CD4-positive, alpha-beta T cell treated with Interleukin-1 beta for 1 hour (primary cell): ENCODE measurements at regions not wholly inside any gene's neighbourhood (a gene's known extent, or its start where the extent isn't known, plus 50 kb on each side); places are given as distances from the start of the nearest gene placed in this dataset.

ENCODE experiments used
- DNase-seq, 2 donors: peaks; one replicate each; pipeline ENCODE4 v3.0.0-alpha.2; 2020 to 2022

- DNase-seq: no peak
Observed at GRCh38 chrX:5526191-5526590, 702.5 kb downstream of the NLGN4X start.

- no peak for DNase-seq
Observed at GRCh38 chrX:5490786-5491563, 737.7 kb downstream of the NLGN4X start.

GRCh38 chrX:5474282-5474681, 754.4 kb downstream of the NLGN4X start:
- no peak for DNase-seq

DNA sequence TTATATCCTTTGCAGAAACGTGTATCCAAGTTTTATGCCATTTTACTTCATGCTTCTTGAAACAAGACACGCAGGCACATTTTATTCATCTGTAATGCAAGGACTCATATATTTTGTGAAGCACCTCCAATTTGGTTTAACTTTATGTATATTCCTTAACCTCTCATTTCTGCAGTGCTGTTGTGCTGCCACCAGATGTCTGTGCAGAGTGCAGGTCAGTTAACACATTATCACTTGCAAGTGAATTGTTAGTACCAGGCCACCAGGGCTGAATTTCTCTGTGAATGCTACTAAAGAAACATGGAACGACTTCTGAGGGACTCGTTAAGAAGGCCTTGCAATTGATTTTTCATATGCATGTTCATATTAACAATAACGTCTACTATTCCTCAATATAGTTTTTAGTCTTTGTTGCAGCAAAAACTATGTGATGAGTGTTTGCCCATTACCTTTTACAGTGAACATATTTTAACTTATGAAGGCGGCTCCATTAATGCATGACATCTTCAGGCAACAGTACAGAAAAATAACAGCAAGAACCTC, 770.3 kb downstream of the NLGN4X start:
- DNase-seq: no peak

- no peak for DNase-seq
Observed at GRCh38 chrX:5449323-5449722, 779.3 kb downstream of the NLGN4X start.

- DNase-seq: no peak
Observed at GRCh38 chrX:5431823-5432222, 796.8 kb downstream of the NLGN4X start.

GRCh38 chrX:5425119-5425518, 803.5 kb downstream of the NLGN4X start:
- no peak for DNase-seq

DNA sequence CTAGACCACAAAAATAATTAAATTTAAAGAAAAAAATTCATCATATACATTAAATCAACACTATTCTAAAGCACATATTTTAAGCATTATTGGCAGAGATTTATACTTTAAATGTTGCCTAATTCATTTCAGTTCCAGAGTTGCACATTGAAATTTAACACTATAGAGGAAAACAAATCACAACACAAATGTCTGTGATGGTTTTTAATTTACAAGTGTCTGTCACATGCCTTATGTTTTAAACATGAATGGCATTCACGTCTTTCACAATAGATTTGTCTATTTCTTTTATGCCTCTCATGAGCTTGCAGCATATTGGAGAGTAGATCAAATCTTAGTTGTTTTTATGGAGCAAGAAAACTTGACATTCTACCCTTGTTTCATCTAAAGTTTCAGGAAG, 811.3 kb downstream of the NLGN4X start:
- no peak for DNase-seq

GRCh38 chrX:5415738-5416137, 812.9 kb downstream of the NLGN4X start:
- no peak for DNase-seq

- DNase-seq: no peak
Observed at GRCh38 chrX:5409106-5409505, 819.6 kb downstream of the NLGN4X start.

GRCh38 chrX:5402461-5402860, 826.2 kb downstream of the NLGN4X start:
- no peak for DNase-seq

DNA sequence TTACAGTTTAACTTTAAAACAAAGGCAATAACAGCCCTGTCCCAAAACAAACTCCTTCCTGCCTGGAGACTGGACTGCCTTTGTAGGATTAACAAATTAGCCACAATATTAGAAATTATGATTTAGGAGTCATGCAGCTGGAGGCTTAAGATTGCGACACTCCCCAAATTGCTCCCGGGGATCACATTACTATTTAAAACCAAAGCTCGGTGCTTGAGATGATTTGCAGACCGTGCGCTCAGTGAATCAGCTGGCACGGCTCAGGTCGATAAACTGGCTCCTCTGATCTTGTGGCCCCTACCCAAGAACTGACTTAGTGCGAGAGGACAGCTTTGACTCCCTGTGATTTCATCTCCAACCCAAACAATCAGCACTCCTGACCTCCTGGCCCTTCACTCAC, 829.3 kb downstream of the NLGN4X start:
- no peak for DNase-seq

DNA sequence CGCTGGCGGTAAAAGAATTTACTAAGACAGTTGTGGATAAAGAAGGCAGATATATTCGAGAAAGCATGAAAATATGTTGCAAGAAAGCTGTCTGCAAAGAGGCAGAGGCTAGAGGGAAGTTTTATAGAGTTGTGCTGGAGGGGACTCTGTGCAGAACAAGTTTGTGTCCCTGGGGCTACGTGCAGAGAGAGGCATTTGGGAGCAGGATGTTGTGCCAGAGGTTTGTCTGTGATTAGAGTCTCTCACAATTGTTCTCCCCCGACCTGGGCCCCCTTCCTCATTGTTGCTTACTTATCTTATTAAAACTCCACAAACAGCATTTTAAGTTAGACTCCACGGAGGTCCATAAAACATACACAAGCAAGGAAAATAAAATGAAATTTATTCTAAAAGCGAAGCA, 831.3 kb downstream of the NLGN4X start:
- no peak for DNase-seq

DNA sequence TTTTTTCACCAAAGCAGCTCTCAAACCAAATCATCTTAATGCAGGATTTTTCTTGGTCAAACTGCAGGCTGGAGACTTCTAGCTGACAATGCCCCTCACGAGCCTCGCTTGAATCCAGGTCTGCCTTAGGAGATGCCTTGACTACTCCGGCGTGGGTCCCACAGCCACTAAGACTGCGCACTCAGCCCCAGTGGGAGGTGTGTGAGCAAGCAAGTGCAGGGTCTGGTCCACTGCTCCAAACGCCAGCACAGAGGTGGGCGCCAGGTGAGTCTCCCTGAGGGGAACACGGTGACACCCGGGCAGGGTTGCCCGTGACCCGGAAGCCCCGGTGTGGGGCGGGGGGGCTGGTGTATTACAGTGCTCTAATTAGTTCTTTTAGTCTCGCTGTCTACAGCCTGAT, 838.3 kb downstream of the NLGN4X start:
- DNase-seq: no peak

DNA sequence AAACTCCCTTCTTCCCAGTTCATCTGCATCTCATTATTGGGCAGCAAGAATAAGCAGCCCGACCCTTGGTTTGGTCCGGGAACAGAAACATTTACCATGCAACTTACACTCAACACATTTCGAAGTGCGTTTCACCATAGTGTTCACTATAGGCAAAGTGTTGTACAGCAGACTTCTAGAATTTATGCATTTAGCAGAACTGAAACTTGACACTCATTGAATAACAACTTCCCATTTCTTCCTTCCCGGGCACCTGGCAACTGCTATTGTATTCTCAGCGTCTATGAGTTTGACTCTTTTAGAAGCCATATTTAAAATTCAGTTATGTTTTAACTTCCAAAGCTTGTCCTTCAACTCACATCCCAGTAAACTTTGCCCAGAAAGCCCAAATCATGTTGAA, 840.6 kb downstream of the NLGN4X start:
- no peak for DNase-seq

DNA sequence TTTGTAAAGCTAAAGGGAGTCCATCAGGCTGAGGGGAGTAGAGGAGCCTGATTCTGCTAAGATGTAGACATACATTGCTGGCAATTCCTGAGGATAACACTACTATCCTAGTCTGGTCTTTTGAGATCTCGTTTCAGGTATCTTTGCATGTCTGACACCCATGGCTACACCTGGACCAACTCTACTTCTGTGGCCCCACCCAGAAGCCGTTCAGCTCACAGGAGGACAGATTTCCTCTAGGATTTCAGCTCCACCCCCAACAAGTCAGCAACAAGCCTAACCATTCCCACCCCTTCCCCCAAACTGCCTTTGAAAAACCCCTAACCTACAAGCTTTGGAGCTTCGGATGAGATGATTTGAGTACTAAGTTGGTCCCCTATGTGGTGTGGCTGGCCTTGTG, 848.2 kb downstream of the NLGN4X start:
- no peak for DNase-seq

GRCh38 chrX:5341902-5342301, 886.8 kb downstream of the NLGN4X start:
- no peak for DNase-seq

- DNase-seq: no peak
Observed at GRCh38 chrX:5337160-5337559, 891.5 kb downstream of the NLGN4X start.

DNA sequence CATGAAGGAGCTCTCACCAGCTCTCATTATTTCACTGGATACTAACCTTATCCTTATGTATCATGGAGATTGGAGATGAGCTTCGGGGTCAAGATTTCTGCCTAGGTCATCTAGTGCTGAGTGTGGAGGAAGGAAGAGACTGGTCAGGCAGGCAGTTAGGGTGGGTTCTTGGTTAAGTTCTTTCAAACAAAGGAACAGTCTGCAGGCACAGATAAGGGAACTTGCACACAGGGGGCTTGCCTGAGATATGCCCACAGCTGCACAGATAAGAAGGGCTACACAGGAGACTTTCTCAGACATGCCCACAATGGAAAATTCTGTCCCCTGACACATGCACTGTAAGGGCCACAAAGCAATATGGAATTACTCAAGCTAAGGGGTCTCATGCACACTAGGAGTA, 904.1 kb downstream of the NLGN4X start:
- DNase-seq: no peak

DNA sequence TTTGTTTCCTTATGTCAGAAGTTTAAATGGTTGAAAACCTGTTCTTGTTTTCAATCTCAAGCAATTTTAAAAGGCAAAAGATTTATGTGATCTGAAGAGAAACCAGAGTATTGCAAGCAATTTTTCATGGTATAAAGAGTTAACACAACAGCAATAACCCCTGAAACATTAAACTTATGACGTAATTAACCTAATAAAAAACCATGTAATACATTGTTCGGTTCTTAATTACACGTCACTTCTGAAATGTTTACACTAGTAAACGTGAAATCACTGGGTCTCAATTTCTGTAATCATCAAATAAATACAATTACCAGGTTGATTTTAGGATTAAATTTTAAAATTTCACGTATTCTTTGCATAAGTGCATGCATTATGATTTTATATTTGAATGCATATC, 914.5 kb downstream of the NLGN4X start:
- DNase-seq: no peak

GRCh38 chrX:5307416-5307815, 921.3 kb downstream of the NLGN4X start:
- DNase-seq: no peak

DNA sequence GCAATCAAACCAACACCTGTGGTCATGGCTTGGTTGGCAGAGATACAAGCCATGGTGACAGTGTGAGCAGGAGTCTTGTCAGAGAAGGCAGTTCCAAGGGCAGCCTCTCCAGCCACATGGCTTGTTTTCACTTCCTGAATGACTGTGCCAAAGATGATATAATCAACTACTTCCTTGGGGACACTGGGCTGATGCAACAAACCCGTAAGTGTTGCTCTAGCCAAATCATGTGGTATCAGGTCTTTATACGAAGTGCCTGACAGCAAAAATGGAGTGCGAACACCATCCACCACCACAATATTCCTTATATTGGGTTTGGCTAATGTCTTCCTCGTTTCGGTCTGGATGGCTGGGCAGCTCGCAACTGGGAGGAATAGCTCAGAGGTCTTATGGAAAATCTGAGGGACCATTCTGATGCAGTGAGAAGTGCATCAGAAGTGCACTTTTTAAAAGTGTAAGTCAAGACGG, 922.0 kb downstream of the NLGN4X start:
- DNase-seq: no peak

- no peak for DNase-seq
Observed at GRCh38 chrX:5305452-5305851, 923.2 kb downstream of the NLGN4X start.

GRCh38 chrX:5295004-5295403, 933.7 kb downstream of the NLGN4X start:
- DNase-seq: no peak

GRCh38 chrX:5290635-5291034, 938.0 kb downstream of the NLGN4X start:
- no peak for DNase-seq
